ENCODE measurements at regions not wholly inside any gene's neighbourhood (a gene's known extent, or its start where the extent isn't known, plus 50 kb on each side); places are given as distances from the start of the nearest gene placed in this dataset.
A peak's percentile ranks its signal among the peaks of the same experiment; 100 is the strongest.

GRCh38 chr10:22821501-22821900 lies 106.4 kb upstream of the ARMC3 start:
- DNase-seq: peak in 1 of 5 donors; percentile 14
- FAIRE-seq: no peak
- intact Hi-C loops (cut with DNase I): no loop called here
- TF ChIP-seq CTCF (IDR thresholded peaks at IDR 0.05; ENCODE audit: borderline replicate concordance, extremely low read depth, insufficient read depth): no peak
- Histone ChIP-seq H3K4me1 (ENCODE audit: control insufficient read depth in 2 of 3, insufficient read depth in 2 of 3, low read depth in 1 of 3, low read length in 3 of 3) (peaks cover 0 to 3% (median 0%) of the 10 kb centered on the region in 3 donors), H3K9me3 (ENCODE audit: control insufficient read depth in 2 of 3, insufficient read depth in 1 of 3, low read length in 3 of 3) (no peaks in the 10 kb centered on the region), H3K36me3 (ENCODE audit: control insufficient read depth in 2 of 3, insufficient read depth in 3 of 3, low read length in 3 of 3) (no peaks in the 10 kb centered on the region), H3K27ac (ENCODE audit: low read depth in 2 of 2, low read length in 2 of 2) (no peak overlapping the region), H3K27me3 (ENCODE audit: control insufficient read depth, insufficient read depth, low read length) (no peaks in the 10 kb centered on the region), H3K9ac (ENCODE audit: low read length in 3 of 3) (no peak overlapping the region), H3K4me3 (ENCODE audit: low read length in 3 of 3) (no peak overlapping the region)

GRCh38 chr10:22816298-22816653 lies 101.9 kb upstream of the PIP4K2A start:
- Histone ChIP-seq H3K4me3 (ENCODE audit: low read length in 3 of 3) (no peak overlapping the region), H3K9me3 (ENCODE audit: control insufficient read depth in 2 of 3, insufficient read depth in 1 of 3, low read length in 3 of 3) (no peaks in the 10 kb centered on the region), H3K9ac (ENCODE audit: low read length in 3 of 3) (no peak overlapping the region), H3K4me1 (ENCODE audit: control insufficient read depth in 2 of 3, insufficient read depth in 2 of 3, low read depth in 1 of 3, low read length in 3 of 3) (no peaks in the 10 kb centered on the region), H3K36me3 (ENCODE audit: control insufficient read depth in 2 of 3, insufficient read depth in 3 of 3, low read length in 3 of 3) (no peaks in the 10 kb centered on the region), H3K27me3 (ENCODE audit: control insufficient read depth, insufficient read depth, low read length) (no peaks in the 10 kb centered on the region), H3K27ac (ENCODE audit: low read depth in 2 of 2, low read length in 2 of 2) (no peak overlapping the region)
- intact Hi-C loops (cut with DNase I): no loop called here
- TF ChIP-seq CTCF (IDR thresholded peaks at IDR 0.05; ENCODE audit: borderline replicate concordance, extremely low read depth, insufficient read depth): no peak
- no peak for FAIRE-seq
- DNase-seq: no peak

GRCh38 chr10:22810643-22811465 lies 96.5 kb upstream of the PIP4K2A start:
- no peak for TF ChIP-seq CTCF (IDR thresholded peaks at IDR 0.05; ENCODE audit: borderline replicate concordance, extremely low read depth, insufficient read depth)
- Histone ChIP-seq H3K4me1 (ENCODE audit: control insufficient read depth in 2 of 3, insufficient read depth in 2 of 3, low read depth in 1 of 3, low read length in 3 of 3) (no peaks in the 10 kb centered on the region), H3K9me3 (ENCODE audit: control insufficient read depth in 2 of 3, insufficient read depth in 1 of 3, low read length in 3 of 3) (no peaks in the 10 kb centered on the region), H3K4me3 (ENCODE audit: low read length in 3 of 3) (no peak overlapping the region), H3K36me3 (ENCODE audit: control insufficient read depth in 2 of 3, insufficient read depth in 3 of 3, low read length in 3 of 3) (no peaks in the 10 kb centered on the region), H3K9ac (ENCODE audit: low read length in 3 of 3) (no peak overlapping the region), H3K27ac (ENCODE audit: low read depth in 2 of 2, low read length in 2 of 2) (no peak overlapping the region), H3K27me3 (ENCODE audit: control insufficient read depth, insufficient read depth, low read length) (no peaks in the 10 kb centered on the region)
- no peak for DNase-seq
- no peak for FAIRE-seq
- intact Hi-C loops (cut with DNase I): no loop called here

Measured in kidney (tissue), 13 donors.